Limb (tissue), 2 donors: ENCODE measurements at regions not wholly inside any gene's neighbourhood (a gene's known extent, or its start where the extent isn't known, plus 50 kb on each side); places are given as distances from the start of the nearest gene placed in this dataset.

ENCODE experiments used
- DNase-seq, 2 donors: peaks; one replicate each; pipeline ENCODE4 v3.0.0-alpha.2; 2016; ENCODE audit errors: extremely low spot score in 2 of 2

- no peak for DNase-seq
Measured at GRCh38 chr4:157792716-157793115, 380.1 kb downstream of the GASK1B start.

GRCh38 chr4:157791236-157791635, 381.6 kb downstream of the GASK1B start:
- no peak for DNase-seq

GRCh38 chr4:157787618-157788017, 385.2 kb downstream of the GASK1B start:
- DNase-seq: no peak

GRCh38 chr4:157781361-157781760, 391.5 kb downstream of the GASK1B start:
- no peak for DNase-seq

GRCh38 chr4:157779081-157779480, 393.7 kb downstream of the GASK1B start:
- DNase-seq: no peak

- DNase-seq: no peak
Measured at GRCh38 chr4:157776930-157777528, 395.8 kb downstream of the GASK1B start.

- DNase-seq: no peak
Measured at GRCh38 chr4:157775971-157776370, 396.9 kb downstream of the GASK1B start.

- no peak for DNase-seq
Measured at GRCh38 chr4:157772907-157773306, 399.9 kb downstream of the GASK1B start.

GRCh38 chr4:157768419-157768818, 404.4 kb downstream of the GASK1B start:
- no peak for DNase-seq

GRCh38 chr4:157763490-157763889, 409.3 kb downstream of the GASK1B start:
- no peak for DNase-seq

- DNase-seq: no peak
Measured at GRCh38 chr4:157754410-157754809, 418.4 kb downstream of the GASK1B start.

GRCh38 chr4:157751631-157752030, 421.2 kb downstream of the GASK1B start:
- DNase-seq: no peak

- DNase-seq: no peak
Measured at GRCh38 chr4:157741642-157742041, 431.2 kb downstream of the GASK1B start.

GRCh38 chr4:157739242-157739641, 433.6 kb downstream of the GASK1B start:
- DNase-seq: no peak

- no peak for DNase-seq
Measured at GRCh38 chr4:157728215-157728614, 444.6 kb downstream of the GASK1B start.

GRCh38 chr4:157727163-157727562, 445.7 kb downstream of the GASK1B start:
- DNase-seq: no peak

- DNase-seq: no peak
Measured at GRCh38 chr4:157722146-157722545, 450.7 kb downstream of the GASK1B start.

- DNase-seq: no peak
Measured at GRCh38 chr4:157713342-157713741, 459.5 kb downstream of the GASK1B start.

- DNase-seq: no peak
Measured at GRCh38 chr4:157706155-157706554, 466.7 kb downstream of the GASK1B start.

GRCh38 chr4:157702831-157703230, 470.0 kb downstream of the GASK1B start:
- DNase-seq: no peak

- no peak for DNase-seq
Measured at GRCh38 chr4:157701695-157701994, 471.2 kb downstream of the GASK1B start.

GRCh38 chr4:157700898-157701694, 471.7 kb downstream of the GASK1B start:
- DNase-seq: no peak

GRCh38 chr4:157689476-157689875, 468.9 kb downstream of the GRIA2 start:
- DNase-seq: no peak
